ENCODE measurements at regions not wholly inside any gene's neighbourhood (a gene's known extent, or its start where the extent isn't known, plus 50 kb on each side); places are given as distances from the start of the nearest gene placed in this dataset.

DNA sequence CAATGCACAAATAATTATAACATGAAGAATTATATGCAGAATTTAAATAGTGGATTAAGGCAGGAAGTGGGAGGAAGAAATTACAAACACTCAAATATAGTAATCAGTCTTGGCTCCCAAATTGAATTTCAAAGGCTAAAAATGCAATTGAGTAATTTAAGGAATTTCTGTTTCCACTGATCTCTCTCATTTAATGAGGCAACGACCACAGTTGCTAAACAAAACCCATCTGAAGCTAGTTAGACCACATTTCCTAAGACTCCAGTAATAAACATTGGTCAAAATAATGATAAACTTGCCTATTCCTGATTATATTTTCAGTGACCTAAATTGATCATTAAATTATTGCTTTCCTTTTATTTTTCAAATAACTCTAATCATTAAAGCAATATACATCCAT lies 174.3 kb upstream of the GRIN3A start:
- TF ChIP-seq, protein P1, sequence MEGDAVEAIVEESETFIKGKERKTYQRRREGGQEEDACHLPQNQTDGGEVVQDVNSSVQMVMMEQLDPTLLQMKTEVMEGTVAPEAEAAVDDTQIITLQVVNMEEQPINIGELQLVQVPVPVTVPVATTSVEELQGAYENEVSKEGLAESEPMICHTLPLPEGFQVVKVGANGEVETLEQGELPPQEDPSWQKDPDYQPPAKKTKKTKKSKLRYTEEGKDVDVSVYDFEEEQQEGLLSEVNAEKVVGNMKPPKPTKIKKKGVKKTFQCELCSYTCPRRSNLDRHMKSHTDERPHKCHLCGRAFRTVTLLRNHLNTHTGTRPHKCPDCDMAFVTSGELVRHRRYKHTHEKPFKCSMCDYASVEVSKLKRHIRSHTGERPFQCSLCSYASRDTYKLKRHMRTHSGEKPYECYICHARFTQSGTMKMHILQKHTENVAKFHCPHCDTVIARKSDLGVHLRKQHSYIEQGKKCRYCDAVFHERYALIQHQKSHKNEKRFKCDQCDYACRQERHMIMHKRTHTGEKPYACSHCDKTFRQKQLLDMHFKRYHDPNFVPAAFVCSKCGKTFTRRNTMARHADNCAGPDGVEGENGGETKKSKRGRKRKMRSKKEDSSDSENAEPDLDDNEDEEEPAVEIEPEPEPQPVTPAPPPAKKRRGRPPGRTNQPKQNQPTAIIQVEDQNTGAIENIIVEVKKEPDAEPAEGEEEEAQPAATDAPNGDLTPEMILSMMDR (conservative IDR thresholded peaks at IDR 0.05; ENCODE audit: low read depth, low read length), result no peak
- no peak for TF ChIP-seq EZH2 (IDR thresholded peaks at IDR 0.05; ENCODE audit: borderline replicate concordance, low read depth, low read length, poor library complexity, severe bottlenecking)
